H9 (cell line): ENCODE measurements at regions not wholly inside any gene's neighbourhood (a gene's known extent, or its start where the extent isn't known, plus 50 kb on each side); places are given as distances from the start of the nearest gene placed in this dataset.

Experiments
- DNase-seq: peaks from one replicate; pipeline ENCODE4 v3.0.0-alpha.2; 2017
- H2AFZ ChIP-seq: one replicate; pipeline ENCODE4 v1.6.1; 2013; ENCODE audit warnings: mild to moderate bottlenecking, low read length, control low read depth, moderate library complexity
- H2AK5ac ChIP-seq: 2 replicates; pipeline ENCODE4 v1.6.1; 2013; ENCODE audit warnings: low read length, control low read depth, mixed read lengths; ENCODE audit not compliant: insufficient read length
- H2BK120ac ChIP-seq: one replicate; pipeline ENCODE4 v1.6.1; 2013; ENCODE audit warnings: low read depth, mild to moderate bottlenecking, low read length, control low read depth, inconsistent platforms; ENCODE audit not compliant: poor library complexity, severe bottlenecking
- H2BK12ac ChIP-seq: 2 replicates; pipeline ENCODE4 v1.6.1; 2013; ENCODE audit warnings: low read length, control low read depth, mixed read lengths, low read depth; ENCODE audit not compliant: insufficient read length
- H2BK15ac ChIP-seq: 2 replicates; pipeline ENCODE4 v1.6.1; 2013; ENCODE audit warnings: low read depth, low read length, control low read depth
- H2BK20ac ChIP-seq: one replicate; pipeline ENCODE4 v1.6.1; 2013; ENCODE audit warnings: low read depth, mild to moderate bottlenecking, low read length, control low read depth, inconsistent platforms; ENCODE audit not compliant: poor library complexity, severe bottlenecking
- H2BK5ac ChIP-seq: 2 replicates; pipeline ENCODE4 v1.6.1; 2013; ENCODE audit warnings: low read length, control low read depth, mixed read lengths; ENCODE audit not compliant: insufficient read length
- H3K14ac ChIP-seq: 2 replicates; pipeline ENCODE4 v1.6.1; 2013; ENCODE audit warnings: low read length, control low read depth; ENCODE audit not compliant: insufficient read depth
- H3K18ac ChIP-seq: 2 replicates; pipeline ENCODE4 v1.6.1; 2013; ENCODE audit warnings: low read depth, mild to moderate bottlenecking, mixed read lengths, low read length, control low read depth; ENCODE audit not compliant: insufficient read length
- H3K23ac ChIP-seq: 2 replicates; pipeline ENCODE4 v1.6.1; 2013; ENCODE audit warnings: low read length, control low read depth, mixed read lengths, low read depth; ENCODE audit not compliant: insufficient read length
- H3K23me2 ChIP-seq: 2 replicates; pipeline ENCODE4 v1.6.1; 2013; ENCODE audit warnings: low read depth, mild to moderate bottlenecking, mixed read lengths, low read length, control low read depth; ENCODE audit not compliant: insufficient read length, poor library complexity, severe bottlenecking
- H3K27ac ChIP-seq: 2 replicates; pipeline ENCODE4 v1.5.1; 2013; ENCODE audit warnings: low read length, control low read depth, mixed read lengths, low read depth; ENCODE audit not compliant: insufficient read length
- H3K27me3 ChIP-seq: 2 replicates; pipeline ENCODE4 v1.6.1; 2013; ENCODE audit warnings: low read length, control low read depth, inconsistent platforms; ENCODE audit not compliant: insufficient read depth
- H3K4ac ChIP-seq: 2 replicates; pipeline ENCODE4 v1.6.1; 2013; ENCODE audit warnings: low read depth, mild to moderate bottlenecking, control low read depth, inconsistent platforms, low read length, moderate library complexity
- H3K4me1 ChIP-seq: 2 replicates; pipeline ENCODE4 v1.6.1; 2013; ENCODE audit warnings: low read length, control low read depth, inconsistent platforms; ENCODE audit not compliant: insufficient read depth
- H3K4me2 ChIP-seq: 2 replicates; pipeline ENCODE4 v1.6.1; 2013; ENCODE audit warnings: low read length, control low read depth, mixed read lengths; ENCODE audit not compliant: insufficient read length, insufficient read depth
- H3K56ac ChIP-seq: 2 replicates; pipeline ENCODE4 v1.6.1; 2013; ENCODE audit warnings: low read depth, mild to moderate bottlenecking, mixed read lengths, low read length, control low read depth; ENCODE audit not compliant: insufficient read length
- H3K79me1 ChIP-seq: 2 replicates; pipeline ENCODE4 v1.6.1; 2013; ENCODE audit warnings: low read depth, mild to moderate bottlenecking, moderate library complexity, low read length, control low read depth, inconsistent platforms; ENCODE audit not compliant: insufficient read depth, poor library complexity, severe bottlenecking
- H3K79me2 ChIP-seq: 2 replicates; pipeline ENCODE4 v1.6.1; 2013; ENCODE audit warnings: low read length, control low read depth, inconsistent platforms; ENCODE audit not compliant: insufficient read depth
- H3K9ac ChIP-seq: 2 replicates; pipeline ENCODE4 v1.6.1; 2013; ENCODE audit warnings: low read length, control low read depth, mixed read lengths; ENCODE audit not compliant: insufficient read length; ENCODE audit errors: extremely low read depth
- H3K9me3 ChIP-seq: one replicate; pipeline ENCODE4 v1.6.1; 2013; ENCODE audit warnings: low read depth, low read length, inconsistent platforms; ENCODE audit not compliant: control insufficient read depth
- H3T11ph ChIP-seq: one replicate; pipeline ENCODE4 v1.6.1; 2013; ENCODE audit warnings: mild to moderate bottlenecking, low read length, control low read depth, inconsistent platforms
- H4K20me1 ChIP-seq: one replicate; pipeline ENCODE4 v1.6.1; 2013; ENCODE audit not compliant: control insufficient read depth, insufficient read length, insufficient read depth
- H4K5ac ChIP-seq: 2 replicates; pipeline ENCODE4 v1.6.1; 2013; ENCODE audit warnings: low read depth, mild to moderate bottlenecking, mixed read lengths, low read length, control low read depth; ENCODE audit not compliant: insufficient read length
- H4K8ac ChIP-seq: replicated peaks from 2 replicates; pipeline ENCODE4 v1.6.1; 2013; ENCODE audit warnings: low read length, control low read depth, mixed read lengths, low read depth; ENCODE audit not compliant: insufficient read length
- H4K91ac ChIP-seq: 2 replicates; pipeline ENCODE4 v1.6.1; 2013; ENCODE audit warnings: low read depth, mild to moderate bottlenecking, moderate library complexity, mixed read lengths, low read length, control low read depth; ENCODE audit not compliant: insufficient read length
- H3K27ac Mint-ChIP-seq, 3 experiments: 2 replicates in 2 of 3; 3 replicates in 1 of 3; pipeline ENCODE4 v1.8.0; 2020 to 2021; ENCODE audit warnings: mixed read lengths in 3 of 3, mild to moderate bottlenecking in 1 of 3, moderate library complexity in 1 of 3
- H3K27me3 Mint-ChIP-seq: 2 replicates; pipeline ENCODE4 v1.8.0; 2021; ENCODE audit warnings: low read depth, mild to moderate bottlenecking, moderate library complexity, mixed read lengths
- H3K36me3 Mint-ChIP-seq, 3 experiments: 2 replicates in 2 of 3; 3 replicates in 1 of 3; pipeline ENCODE4 v1.8.0; 2020 to 2021; ENCODE audit warnings: low read depth in 3 of 3, mixed read lengths in 3 of 3; ENCODE audit not compliant: insufficient read depth in 1 of 3
- H3K4me1 Mint-ChIP-seq, 2 experiments: 2 replicates each; pipeline ENCODE4 v1.8.0; 2020; ENCODE audit warnings: mixed read lengths in 2 of 2
- H3K4me3 Mint-ChIP-seq, 2 experiments: 2 replicates in 1 of 2; 3 replicates in 1 of 2; pipeline ENCODE4 v1.8.0; 2020 to 2021; ENCODE audit warnings: mild to moderate bottlenecking in 2 of 2, mixed read lengths in 2 of 2, moderate library complexity in 1 of 2
- H3K9me3 Mint-ChIP-seq, 2 experiments: 2 replicates in 1 of 2; 3 replicates in 1 of 2; pipeline ENCODE4 v1.8.0; 2020; ENCODE audit warnings: mild to moderate bottlenecking in 2 of 2, mixed read lengths in 2 of 2, moderate library complexity in 1 of 2
- CTCF ChIP-seq: fragments of 200-600 bp; sonication (generic); conservative IDR thresholded peaks from 3 replicates; pipeline ENCODE4 v1.8.0; 2021; ENCODE audit warnings: antibody characterized with exemption, mild to moderate bottlenecking
- WGBS: extraction: QIAGEN DNeasy Blood & Tissue Kit; methylation state at CpG from one replicate; pipeline ENCODE4 v1.1.7; 2013; ENCODE audit warnings: missing lambda C conversion rate, low lambda C conversion rate, mixed read lengths; ENCODE audit not compliant: insufficient read length; ENCODE audit errors: extremely low coverage; 5-methylcytosine and 5-hydroxymethylcytosine counted together

GRCh38 chr4:141352909-141353525 is 132.3 kb downstream of the ZNF330 start:
- Histone ChIP-seq H3K23ac (no peak overlapping the region), H4K20me1 (no peaks in the 10 kb centered on the region), H4K91ac (no peak overlapping the region), H2BK5ac (no peak overlapping the region), H2BK15ac (no peak overlapping the region), H3K9me3 (no peaks in the 10 kb centered on the region), H3K4ac (no peak overlapping the region), H2BK120ac (no peak overlapping the region), H4K5ac (no peak overlapping the region), H2AK5ac (no peak overlapping the region), H4K8ac (no peak overlapping the region), H2BK20ac (no peak overlapping the region), H3K56ac (no peak overlapping the region), H3T11ph (no peak overlapping the region), H3K9ac (no peak overlapping the region), H2BK12ac (no peak overlapping the region), H3K27me3 (no peaks in the 10 kb centered on the region), H2AFZ (no peak overlapping the region), H3K14ac (no peak overlapping the region), H3K79me2 (no peaks in the 10 kb centered on the region), H3K18ac (no peak overlapping the region), H3K27ac (no peak overlapping the region), H3K23me2 (no peaks in the 10 kb centered on the region), H3K79me1 (no peaks in the 10 kb centered on the region), H3K4me2 (no peak overlapping the region), H3K4me1 (no peaks in the 10 kb centered on the region; the same call in 1 of the 2 replicates)
- H3K4me1 Mint-ChIP-seq = peaks cover 8 to 10% of the 10 kb centered on the region in 2 experiments
- DNase-seq = no peak
- H3K27ac Mint-ChIP-seq = no peak overlapping the region
- no CpG with 5 or more reads among the region's 5 CpGs for whole genome bisulfite sequencing
- H3K27me3 Mint-ChIP-seq = no peaks in the 10 kb centered on the region
- no peaks in the 10 kb centered on the region; a peak in 1 of 5 replicates for H3K9me3 Mint-ChIP-seq
- H3K4me3 Mint-ChIP-seq = no peak overlapping the region
- H3K36me3 Mint-ChIP-seq = no peaks in the 10 kb centered on the region
- TF ChIP-seq CTCF = no peak
